SH-SY5Y (cell line): ENCODE measurements at regions not wholly inside any gene's neighbourhood (a gene's known extent, or its start where the extent isn't known, plus 50 kb on each side); places are given as distances from the start of the nearest gene placed in this dataset.

Experiments used
- GATA2 ChIP-seq: IDR thresholded peaks from 2 replicates; pipeline ENCODE4 v1.6.1; 2011; ENCODE audit warnings: mild to moderate bottlenecking, low read depth, low read length
- GATA3 ChIP-seq: IDR thresholded peaks from 2 replicates; pipeline ENCODE4 v1.6.1; 2011; ENCODE audit warnings: low read depth, mild to moderate bottlenecking, low read length, moderate library complexity

DNA sequence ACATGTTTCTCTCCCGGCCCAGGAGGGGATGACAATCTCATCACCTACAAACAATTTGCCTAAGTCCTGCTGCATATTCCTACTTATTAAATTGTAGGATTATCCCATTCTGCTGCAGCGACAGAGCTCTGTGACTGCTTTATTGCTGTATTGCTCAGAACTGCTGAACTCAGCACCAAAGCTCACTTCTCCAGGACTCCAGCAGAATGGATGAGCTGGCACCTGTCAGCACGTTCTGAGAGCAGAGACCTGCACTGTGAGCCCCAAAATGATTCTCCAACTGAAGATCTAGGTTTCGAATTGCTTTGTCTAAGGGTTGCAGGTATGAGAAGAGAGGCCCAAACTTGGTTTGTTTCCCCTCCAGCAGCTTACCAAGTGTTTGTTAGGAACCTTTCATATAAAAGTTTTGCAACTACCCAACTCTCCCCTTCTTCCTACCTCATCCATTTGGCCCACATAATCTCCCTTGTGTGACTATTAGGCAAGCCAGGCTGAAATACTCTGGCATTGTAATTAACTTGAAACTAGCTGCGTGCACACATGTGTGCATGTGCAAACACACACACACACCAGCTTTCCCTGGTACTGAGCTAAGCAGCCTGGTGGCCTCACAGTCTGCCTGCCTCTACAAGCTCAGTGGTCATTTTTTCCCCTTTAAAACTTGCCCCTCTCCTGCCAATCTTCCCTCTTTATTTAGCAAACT lies 161.4 kb upstream of the CAMK1G start:
- TF ChIP-seq GATA2 (no peak), GATA3 (no peak)
